ENCODE measurements at regions not wholly inside any gene's neighbourhood (a gene's known extent, or its start where the extent isn't known, plus 50 kb on each side); places are given as distances from the start of the nearest gene placed in this dataset.
"Not testable (repeated sequence)": the region's sequence is repeated elsewhere in the genome, so short reads cannot be mapped to it uniquely, and the experiment has no call there.

GRCh38 chr17:71625330-71625729 lies 495.5 kb upstream of the SOX9 start:
- H3K9me3 Mint-ChIP-seq, result peaks cover 33% of the 10 kb centered on the region
- no peak overlapping the region for H3K27ac Mint-ChIP-seq
- DNase-seq (ENCODE audit: low spot score), result no peak
- intact Hi-C loops (cut with micrococcal nuclease), result no loop called here
- H3K4me3 Mint-ChIP-seq (ENCODE audit: low read depth), result no peak overlapping the region
- H3K27me3 Mint-ChIP-seq (ENCODE audit: low read depth), result no peaks in the 10 kb centered on the region
- no peaks in the 10 kb centered on the region for H3K36me3 Mint-ChIP-seq (ENCODE audit: low read depth)
- H3K4me1 Mint-ChIP-seq (ENCODE audit: low read depth), result no peaks in the 10 kb centered on the region

- H3K4me1 Mint-ChIP-seq (ENCODE audit: low read depth), result no peaks in the 10 kb centered on the region
- H3K4me3 Mint-ChIP-seq (ENCODE audit: low read depth), result no peak overlapping the region
- H3K36me3 Mint-ChIP-seq (ENCODE audit: low read depth), result no peaks in the 10 kb centered on the region
- intact Hi-C loops (cut with micrococcal nuclease), result no loop called here
- no peak overlapping the region for H3K27ac Mint-ChIP-seq
- H3K27me3 Mint-ChIP-seq (ENCODE audit: low read depth), result no peaks in the 10 kb centered on the region
- H3K9me3 Mint-ChIP-seq, result peaks cover 15% of the 10 kb centered on the region
- no peak for DNase-seq (ENCODE audit: low spot score)
Observed at GRCh38 chr17:71628306-71628705, 492.5 kb upstream of the SOX9 start.

GRCh38 chr17:71631483-71631882 lies 489.3 kb upstream of the SOX9 start:
- H3K36me3 Mint-ChIP-seq (ENCODE audit: low read depth), result no peaks in the 10 kb centered on the region

GRCh38 chr17:71632328-71632727 lies 488.5 kb upstream of the SOX9 start:
- Mint-ChIP-seq H3K27me3 (ENCODE audit: low read depth) (no peaks in the 10 kb centered on the region), H3K9me3 (peaks cover 3% of the 10 kb centered on the region), H3K4me1 (ENCODE audit: low read depth) (no peaks in the 10 kb centered on the region), H3K36me3 (ENCODE audit: low read depth) (no peaks in the 10 kb centered on the region), H3K4me3 (ENCODE audit: low read depth) (no peak overlapping the region), H3K27ac (no peak overlapping the region)
- DNase-seq (ENCODE audit: low spot score), result no peak
- intact Hi-C loops (cut with micrococcal nuclease), result no loop called here

More at GRCh38 chr17:71631483-71631882, 489.3 kb upstream of the SOX9 start:
- no peak for DNase-seq (ENCODE audit: low spot score)
- H3K27me3 Mint-ChIP-seq (ENCODE audit: low read depth), result no peaks in the 10 kb centered on the region
- no peak overlapping the region for H3K4me3 Mint-ChIP-seq (ENCODE audit: low read depth)
- H3K4me1 Mint-ChIP-seq (ENCODE audit: low read depth), result no peaks in the 10 kb centered on the region
- H3K27ac Mint-ChIP-seq, result no peak overlapping the region
- H3K9me3 Mint-ChIP-seq, result peaks cover 11% of the 10 kb centered on the region
- intact Hi-C loops (cut with micrococcal nuclease), result no loop called here

GRCh38 chr17:71633391-71633849 lies 487.4 kb upstream of the SOX9 start:
- no peaks in the 10 kb centered on the region for H3K27me3 Mint-ChIP-seq (ENCODE audit: low read depth)

GRCh38 chr17:71634376-71634775 lies 486.4 kb upstream of the SOX9 start:
- Mint-ChIP-seq H3K27me3 (ENCODE audit: low read depth) (no peaks in the 10 kb centered on the region), H3K27ac (no peak overlapping the region), H3K4me1 (ENCODE audit: low read depth) (no peaks in the 10 kb centered on the region), H3K9me3 (peaks cover 15% of the 10 kb centered on the region), H3K36me3 (ENCODE audit: low read depth) (no peaks in the 10 kb centered on the region), H3K4me3 (ENCODE audit: low read depth) (no peak overlapping the region)
- no peak for DNase-seq (ENCODE audit: low spot score)
- intact Hi-C loops (cut with micrococcal nuclease), result no loop called here

More at GRCh38 chr17:71633391-71633849, 487.4 kb upstream of the SOX9 start:
- no peaks in the 10 kb centered on the region for H3K4me1 Mint-ChIP-seq (ENCODE audit: low read depth)
- H3K9me3 Mint-ChIP-seq, result peaks cover 9% of the 10 kb centered on the region
- no peak overlapping the region for H3K4me3 Mint-ChIP-seq (ENCODE audit: low read depth)
- H3K36me3 Mint-ChIP-seq (ENCODE audit: low read depth), result no peaks in the 10 kb centered on the region
- H3K27ac Mint-ChIP-seq, result no peak overlapping the region
- intact Hi-C loops (cut with micrococcal nuclease), result no loop called here
- DNase-seq (ENCODE audit: low spot score), result no peak

- Mint-ChIP-seq H3K4me3 (ENCODE audit: low read depth) (no peak overlapping the region), H3K27me3 (ENCODE audit: low read depth) (no peaks in the 10 kb centered on the region), H3K27ac (no peak overlapping the region), H3K36me3 (ENCODE audit: low read depth) (no peaks in the 10 kb centered on the region), H3K4me1 (ENCODE audit: low read depth) (no peaks in the 10 kb centered on the region), H3K9me3 (peaks cover 14% of the 10 kb centered on the region)
- no peak for DNase-seq (ENCODE audit: low spot score)
- intact Hi-C loops (cut with micrococcal nuclease), result no loop called here
Observed at GRCh38 chr17:71635187-71635586, 485.6 kb upstream of the SOX9 start.

- H3K27me3 Mint-ChIP-seq (ENCODE audit: low read depth), result no peaks in the 10 kb centered on the region
- peaks cover 27% of the 10 kb centered on the region for H3K9me3 Mint-ChIP-seq
- intact Hi-C loops (cut with micrococcal nuclease), result no loop called here
- no peaks in the 10 kb centered on the region for H3K36me3 Mint-ChIP-seq (ENCODE audit: low read depth)
- no peaks in the 10 kb centered on the region for H3K4me1 Mint-ChIP-seq (ENCODE audit: low read depth)
- no peak overlapping the region for H3K4me3 Mint-ChIP-seq (ENCODE audit: low read depth)
- no peak overlapping the region for H3K27ac Mint-ChIP-seq
- no peak for DNase-seq (ENCODE audit: low spot score)
Observed at GRCh38 chr17:71636644-71637043, 484.2 kb upstream of the SOX9 start.

GRCh38 chr17:71638668-71639067 lies 482.2 kb upstream of the SOX9 start:
- DNase-seq (ENCODE audit: low spot score), result no peak
- Mint-ChIP-seq H3K9me3 (peaks cover 38% of the 10 kb centered on the region), H3K4me1 (ENCODE audit: low read depth) (no peaks in the 10 kb centered on the region), H3K36me3 (ENCODE audit: low read depth) (no peaks in the 10 kb centered on the region), H3K27ac (no peak overlapping the region), H3K4me3 (ENCODE audit: low read depth) (no peak overlapping the region), H3K27me3 (ENCODE audit: low read depth) (no peaks in the 10 kb centered on the region)
- intact Hi-C loops (cut with micrococcal nuclease), result no loop called here

- Mint-ChIP-seq H3K36me3 (ENCODE audit: low read depth) (no peaks in the 10 kb centered on the region), H3K27me3 (ENCODE audit: low read depth) (no peaks in the 10 kb centered on the region), H3K4me1 (ENCODE audit: low read depth) (no peaks in the 10 kb centered on the region), H3K9me3 (peaks cover 45% of the 10 kb centered on the region), H3K27ac (no peak overlapping the region), H3K4me3 (ENCODE audit: low read depth) (no peak overlapping the region)
- intact Hi-C loops (cut with micrococcal nuclease), result no loop called here
- DNase-seq (ENCODE audit: low spot score), result no peak
Observed at GRCh38 chr17:71639865-71640264, 481.0 kb upstream of the SOX9 start.

GRCh38 chr17:71646890-71647289 lies 473.9 kb upstream of the SOX9 start:
- DNase-seq (ENCODE audit: low spot score); H3K4me1 Mint-ChIP-seq (ENCODE audit: low read depth); H3K36me3 Mint-ChIP-seq (ENCODE audit: low read depth); H3K27me3 Mint-ChIP-seq (ENCODE audit: low read depth); H3K4me3 Mint-ChIP-seq (ENCODE audit: low read depth); H3K27ac Mint-ChIP-seq; intact Hi-C loops (cut with micrococcal nuclease): not testable (repeated sequence)
- peaks cover 64% of the 10 kb centered on the region for H3K9me3 Mint-ChIP-seq

GRCh38 chr17:71648342-71648741 lies 472.5 kb upstream of the SOX9 start:
- peaks cover 68% of the 10 kb centered on the region for H3K9me3 Mint-ChIP-seq
- H3K27ac Mint-ChIP-seq; H3K27me3 Mint-ChIP-seq (ENCODE audit: low read depth); intact Hi-C loops (cut with micrococcal nuclease); H3K4me1 Mint-ChIP-seq (ENCODE audit: low read depth); H3K36me3 Mint-ChIP-seq (ENCODE audit: low read depth); H3K4me3 Mint-ChIP-seq (ENCODE audit: low read depth); DNase-seq (ENCODE audit: low spot score): not testable (repeated sequence)

GRCh38 chr17:71649941-71650350 lies 470.9 kb upstream of the SOX9 start:
- no peak for DNase-seq (ENCODE audit: low spot score)
- no peaks in the 10 kb centered on the region for H3K27me3 Mint-ChIP-seq (ENCODE audit: low read depth)
- H3K36me3 Mint-ChIP-seq (ENCODE audit: low read depth), result no peaks in the 10 kb centered on the region
- intact Hi-C loops (cut with micrococcal nuclease), result no loop called here
- H3K4me1 Mint-ChIP-seq (ENCODE audit: low read depth), result no peaks in the 10 kb centered on the region
- H3K27ac Mint-ChIP-seq, result no peak overlapping the region
- H3K9me3 Mint-ChIP-seq, result peaks cover 61% of the 10 kb centered on the region
- no peak overlapping the region for H3K4me3 Mint-ChIP-seq (ENCODE audit: low read depth)

- Mint-ChIP-seq H3K9me3 (peaks cover 54% of the 10 kb centered on the region), H3K36me3 (ENCODE audit: low read depth) (no peaks in the 10 kb centered on the region), H3K27ac (no peak overlapping the region), H3K4me3 (ENCODE audit: low read depth) (no peak overlapping the region), H3K4me1 (ENCODE audit: low read depth) (no peaks in the 10 kb centered on the region), H3K27me3 (ENCODE audit: low read depth) (no peaks in the 10 kb centered on the region)
- intact Hi-C loops (cut with micrococcal nuclease), result no loop called here
- no peak for DNase-seq (ENCODE audit: low spot score)
Observed at GRCh38 chr17:71655542-71655941, 465.3 kb upstream of the SOX9 start.

Measured in activated T-helper 2 cell treated with anti-CD3 and anti-CD28 coated beads, Interferon-gamma antibody, Interleukin-2, Interleukin-4, amounts not matched to agents 10 μg/mL and 5 μg/mL and 100 μg/mL, durations not matched to agents 14 hours and 24 hours and 36 hours (primary cell).